GM12891 (cell line): ENCODE measurements at regions not wholly inside any gene's neighbourhood (a gene's known extent, or its start where the extent isn't known, plus 50 kb on each side); places are given as distances from the start of the nearest gene placed in this dataset.

Experiments used
- POLR2A ChIP-seq: IDR thresholded peaks from 2 replicates; pipeline ENCODE4 v1.6.1; 2011; ENCODE audit warnings: low read depth, low read length, control low read depth
- POLR2AphosphoS5 ChIP-seq: IDR thresholded peaks from 2 replicates; pipeline ENCODE4 v1.6.1; 2011; ENCODE audit warnings: low read depth, low read length, control low read depth
- POU2F2 ChIP-seq: IDR thresholded peaks from 2 replicates; pipeline ENCODE4 v1.6.1; 2011; ENCODE audit warnings: low read depth, mild to moderate bottlenecking, control low read depth, low read length, moderate library complexity
- TAF1 ChIP-seq: IDR thresholded peaks from 2 replicates; pipeline ENCODE4 v1.6.1; 2011; ENCODE audit warnings: low read depth, low read length, control low read depth

GRCh38 chr5:5756762-5757161 is 334.3 kb downstream of the ICE1 start:
- TF ChIP-seq POLR2AphosphoS5, result no peak
- no peak for TF ChIP-seq POLR2A
- no peak for TF ChIP-seq POU2F2
- TF ChIP-seq TAF1, result no peak
